Activated naive CD8-positive, alpha-beta T cell treated with anti-CD3 and anti-CD28 coated beads, Interleukin-2, amount 10 ng/mL, durations not matched to agents 7 days and 5 days (primary cell): ENCODE measurements at regions not wholly inside any gene's neighbourhood (a gene's known extent, or its start where the extent isn't known, plus 50 kb on each side); places are given as distances from the start of the nearest gene placed in this dataset.
"Not testable (repeated sequence)": the region's sequence is repeated elsewhere in the genome, so short reads cannot be mapped to it uniquely, and the experiment has no call there.

Experiments used
- ATAC-seq: fragments of 150-1000 bp; cut with Tn5 transposase; one replicate; pipeline ENCODE4 v1.10.0; 2021; ENCODE audit warnings: low read depth, moderate library complexity
- POLR2A ChIA-PET: fragments of 350-600 bp; sonication (Branson Sonifier 250); formaldehyde crosslinking; loops from one replicate; lab custom pipeline; 2021; ENCODE audit warnings: antibody characterized with exemption; lab: Charles Lee
- DNase-seq: peaks from one replicate; pipeline ENCODE4 v3.0.0; 2021
- H3K27ac Mint-ChIP-seq: one replicate; pipeline ENCODE4 v1.8.0; 2022; ENCODE audit warnings: mild to moderate bottlenecking, mixed read lengths
- H3K27me3 Mint-ChIP-seq: one replicate; pipeline ENCODE4 v1.8.0; 2022; ENCODE audit warnings: mild to moderate bottlenecking, moderate library complexity, mixed read lengths
- H3K36me3 Mint-ChIP-seq: one replicate; pipeline ENCODE4 v1.8.0; 2021; ENCODE audit warnings: mild to moderate bottlenecking, mixed read lengths
- H3K4me1 Mint-ChIP-seq: one replicate; pipeline ENCODE4 v1.8.0; 2021; ENCODE audit warnings: mixed read lengths
- H3K4me3 Mint-ChIP-seq: one replicate; pipeline ENCODE4 v1.8.0; 2022; ENCODE audit warnings: mild to moderate bottlenecking, moderate library complexity, mixed read lengths
- H3K9me3 Mint-ChIP-seq: one replicate; pipeline ENCODE4 v1.8.0; 2021; ENCODE audit warnings: mixed read lengths

DNA sequence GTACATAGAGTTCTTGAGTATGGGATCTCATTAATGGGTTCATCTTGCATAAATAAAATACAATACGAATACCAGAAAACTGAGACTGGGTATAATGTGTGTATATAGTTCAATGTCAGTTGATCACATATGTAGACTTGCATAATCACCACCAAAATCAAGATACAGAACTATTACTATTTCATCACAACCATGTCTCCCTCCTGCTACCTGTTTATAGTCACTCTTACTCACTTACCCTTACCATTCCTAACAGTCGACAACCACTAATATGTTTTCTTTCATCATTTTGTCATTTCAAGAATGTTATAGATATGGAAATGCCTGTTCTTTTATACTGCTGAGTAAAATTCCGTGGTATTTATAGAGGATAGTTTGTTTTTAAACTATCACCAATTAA lies 416.1 kb upstream of the CNTNAP2 start:
- DNase-seq: no peak
- Mint-ChIP-seq H3K27ac (no peak overlapping the region), H3K9me3 (no peaks in the 10 kb centered on the region), H3K36me3 (no peaks in the 10 kb centered on the region), H3K27me3 (no peaks in the 10 kb centered on the region), H3K4me3 (no peak overlapping the region), H3K4me1 (no peaks in the 10 kb centered on the region)
- ATAC-seq: no peak
- POLR2A ChIA-PET: no interaction called here

DNA sequence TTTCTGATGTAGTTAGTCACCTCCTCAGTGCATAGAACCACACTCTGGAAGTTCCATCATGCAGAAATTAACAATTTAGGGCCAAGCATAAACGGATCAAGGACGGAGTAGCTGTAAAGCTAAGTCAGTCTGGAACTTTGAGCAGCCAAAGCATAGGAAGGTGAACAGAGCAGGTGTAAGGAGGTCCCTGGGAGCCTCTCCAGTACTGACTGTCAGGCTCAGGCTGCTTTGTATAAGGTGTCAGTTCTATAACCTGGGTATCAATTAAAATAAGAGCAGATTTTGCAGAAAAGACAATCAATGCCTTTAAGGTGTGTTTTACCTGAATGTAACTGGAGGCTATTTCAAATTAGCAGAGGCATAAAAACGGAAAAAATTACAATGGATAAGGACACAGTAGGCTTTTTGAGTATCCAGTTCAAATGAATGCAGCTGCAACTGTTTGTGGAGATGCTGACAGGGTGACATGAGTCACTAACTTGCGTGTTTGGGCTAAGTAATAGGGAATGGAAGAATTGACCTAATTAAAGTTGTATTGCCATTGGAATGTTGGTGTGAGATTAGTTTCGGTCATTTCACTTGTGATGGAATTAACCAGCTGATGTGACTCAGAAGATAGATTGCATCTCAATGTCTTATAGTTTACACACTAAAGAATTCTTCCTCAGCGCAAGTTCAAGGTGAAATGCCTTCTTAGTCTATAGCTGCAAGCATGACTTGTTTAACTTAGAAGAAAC lies 417.9 kb upstream of the CNTNAP2 start:
- DNase-seq (no peak), ATAC-seq (no peak)
- Mint-ChIP-seq H3K9me3 (no peaks in the 10 kb centered on the region), H3K4me3 (no peak overlapping the region), H3K36me3 (no peaks in the 10 kb centered on the region), H3K27me3 (no peaks in the 10 kb centered on the region), H3K27ac (no peak overlapping the region), H3K4me1 (no peaks in the 10 kb centered on the region)
- POLR2A ChIA-PET: no interaction called here

GRCh38 chr7:145697412-145698107 lies 419.0 kb upstream of the CNTNAP2 start:
- H3K36me3 Mint-ChIP-seq, H3K4me3 Mint-ChIP-seq, H3K27ac Mint-ChIP-seq, H3K4me1 Mint-ChIP-seq, H3K27me3 Mint-ChIP-seq, H3K9me3 Mint-ChIP-seq, DNase-seq, ATAC-seq, POLR2A ChIA-PET: not testable (repeated sequence)

GRCh38 chr7:145696071-145696470 lies 420.5 kb upstream of the CNTNAP2 start:
- H3K36me3 Mint-ChIP-seq: no peaks in the 10 kb centered on the region
- H3K27ac Mint-ChIP-seq: no peak overlapping the region
- DNase-seq (no peak), ATAC-seq (no peak)
- POLR2A ChIA-PET: no interaction called here
- no peaks in the 10 kb centered on the region for H3K9me3 Mint-ChIP-seq
- no peak overlapping the region for H3K4me3 Mint-ChIP-seq
- H3K27me3 Mint-ChIP-seq: no peaks in the 10 kb centered on the region
- no peaks in the 10 kb centered on the region for H3K4me1 Mint-ChIP-seq

DNA sequence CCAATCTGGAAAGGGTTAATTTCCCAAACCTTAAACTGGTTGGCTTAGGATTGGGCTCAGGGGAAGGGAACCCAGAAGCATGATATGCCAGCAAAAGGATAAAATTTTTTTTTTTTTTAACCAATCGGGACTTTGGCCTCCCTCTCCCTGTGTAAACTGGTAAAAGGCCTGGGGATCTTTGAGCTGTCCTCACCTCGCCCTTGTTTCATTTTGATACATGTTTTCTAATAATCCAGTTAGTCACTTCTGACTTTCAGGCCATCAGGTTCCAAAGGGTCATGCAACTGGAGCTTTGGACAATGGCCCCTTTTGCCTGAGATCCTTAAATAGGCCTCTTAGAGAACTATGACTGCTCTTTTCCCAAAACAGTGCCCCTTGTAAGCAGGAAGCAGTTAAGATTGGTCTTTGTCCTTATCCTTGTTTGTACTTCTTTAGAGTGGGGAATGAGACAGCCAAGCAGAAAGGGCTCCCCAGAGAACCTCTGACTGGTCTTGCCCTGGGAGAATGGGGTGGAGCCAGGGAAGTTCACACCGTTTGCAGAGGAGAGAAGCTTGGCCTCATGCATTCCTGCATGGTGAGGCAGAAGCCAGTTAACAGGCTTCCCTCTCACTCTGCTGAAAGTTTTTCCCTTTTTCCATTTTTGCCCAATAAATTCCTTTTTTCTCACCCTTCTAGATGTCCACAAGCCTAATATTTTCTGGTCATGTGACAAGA lies 424.2 kb upstream of the CNTNAP2 start:
- Mint-ChIP-seq H3K27ac (no peak overlapping the region), H3K27me3 (no peaks in the 10 kb centered on the region), H3K4me1 (no peaks in the 10 kb centered on the region), H3K9me3 (no peaks in the 10 kb centered on the region), H3K36me3 (no peaks in the 10 kb centered on the region), H3K4me3 (no peak overlapping the region)
- ATAC-seq (no peak), DNase-seq (no peak)
- POLR2A ChIA-PET: no interaction called here

GRCh38 chr7:145691377-145691914 lies 425.2 kb upstream of the CNTNAP2 start:
- no peaks in the 10 kb centered on the region for H3K27me3 Mint-ChIP-seq
- ATAC-seq: no peak

GRCh38 chr7:145681646-145682045 lies 435.0 kb upstream of the CNTNAP2 start:
- no peak for ATAC-seq
- no peak overlapping the region for H3K27ac Mint-ChIP-seq

More at GRCh38 chr7:145691377-145691914, 425.2 kb upstream of the CNTNAP2 start:
- no peak for DNase-seq
- H3K4me1 Mint-ChIP-seq: no peaks in the 10 kb centered on the region
- H3K9me3 Mint-ChIP-seq: no peaks in the 10 kb centered on the region
- H3K27ac Mint-ChIP-seq: no peak overlapping the region
- no peak overlapping the region for H3K4me3 Mint-ChIP-seq
- H3K36me3 Mint-ChIP-seq: no peaks in the 10 kb centered on the region
- POLR2A ChIA-PET: no interaction called here

GRCh38 chr7:145681159-145681558 lies 435.4 kb upstream of the CNTNAP2 start:
- H3K27ac Mint-ChIP-seq: no peak overlapping the region
- DNase-seq (no peak), ATAC-seq (no peak)
- no peaks in the 10 kb centered on the region for H3K4me1 Mint-ChIP-seq
- H3K36me3 Mint-ChIP-seq: no peaks in the 10 kb centered on the region
- H3K9me3 Mint-ChIP-seq: peaks cover 5% of the 10 kb centered on the region
- POLR2A ChIA-PET: no interaction called here
- H3K27me3 Mint-ChIP-seq: no peaks in the 10 kb centered on the region
- no peak overlapping the region for H3K4me3 Mint-ChIP-seq

More at GRCh38 chr7:145681646-145682045, 435.0 kb upstream of the CNTNAP2 start:
- Mint-ChIP-seq H3K9me3 (peaks cover 5% of the 10 kb centered on the region), H3K4me3 (no peak overlapping the region), H3K27me3 (no peaks in the 10 kb centered on the region), H3K4me1 (no peaks in the 10 kb centered on the region), H3K36me3 (no peaks in the 10 kb centered on the region)
- no peak for DNase-seq
- POLR2A ChIA-PET: no interaction called here

- H3K4me1 Mint-ChIP-seq: no peaks in the 10 kb centered on the region
- DNase-seq: no peak
- H3K4me3 Mint-ChIP-seq: no peak overlapping the region
- no peak for ATAC-seq
- H3K9me3 Mint-ChIP-seq: peaks cover 13% of the 10 kb centered on the region
- no peaks in the 10 kb centered on the region for H3K36me3 Mint-ChIP-seq
- POLR2A ChIA-PET: no interaction called here
- no peaks in the 10 kb centered on the region for H3K27me3 Mint-ChIP-seq
- no peak overlapping the region for H3K27ac Mint-ChIP-seq
These were observed 450.9 kb upstream of the CNTNAP2 start for GRCh38 chr7:145665499-145666258.

DNA sequence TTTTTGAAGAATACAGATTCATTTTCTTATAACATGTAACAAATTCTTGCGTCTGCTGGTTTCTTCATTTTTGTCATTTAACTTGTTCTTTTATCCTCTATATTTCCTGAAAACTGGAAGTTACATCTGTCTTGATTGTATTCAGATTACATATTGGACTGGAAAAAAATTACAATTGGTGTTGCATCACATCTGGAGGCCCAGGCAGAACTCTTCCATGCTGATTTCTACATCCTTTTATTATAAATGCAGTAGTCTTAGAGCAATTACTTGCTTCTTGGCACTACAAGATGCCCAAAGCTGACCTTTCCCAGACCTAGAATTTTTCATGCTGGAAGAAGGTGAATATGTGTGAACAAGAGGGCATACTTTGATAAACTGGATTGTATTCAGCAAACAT lies 460.9 kb upstream of the CNTNAP2 start:
- Mint-ChIP-seq H3K4me3 (no peak overlapping the region), H3K36me3 (no peaks in the 10 kb centered on the region)
- POLR2A ChIA-PET: no interaction called here

GRCh38 chr7:145645135-145645515 lies 471.5 kb upstream of the CNTNAP2 start:
- Mint-ChIP-seq H3K4me1 (no peaks in the 10 kb centered on the region), H3K9me3 (peaks cover 13% of the 10 kb centered on the region), H3K4me3 (no peak overlapping the region), H3K36me3 (no peaks in the 10 kb centered on the region), H3K27ac (no peak overlapping the region), H3K27me3 (no peaks in the 10 kb centered on the region)
- DNase-seq (no peak), ATAC-seq (no peak)
- POLR2A ChIA-PET: no interaction called here

More for the DNA sequence above, 460.9 kb upstream of the CNTNAP2 start:
- Mint-ChIP-seq H3K27me3 (no peaks in the 10 kb centered on the region), H3K9me3 (peaks cover 9% of the 10 kb centered on the region), H3K27ac (no peak overlapping the region), H3K4me1 (no peaks in the 10 kb centered on the region)
- no peak for ATAC-seq
- DNase-seq: no peak

DNA sequence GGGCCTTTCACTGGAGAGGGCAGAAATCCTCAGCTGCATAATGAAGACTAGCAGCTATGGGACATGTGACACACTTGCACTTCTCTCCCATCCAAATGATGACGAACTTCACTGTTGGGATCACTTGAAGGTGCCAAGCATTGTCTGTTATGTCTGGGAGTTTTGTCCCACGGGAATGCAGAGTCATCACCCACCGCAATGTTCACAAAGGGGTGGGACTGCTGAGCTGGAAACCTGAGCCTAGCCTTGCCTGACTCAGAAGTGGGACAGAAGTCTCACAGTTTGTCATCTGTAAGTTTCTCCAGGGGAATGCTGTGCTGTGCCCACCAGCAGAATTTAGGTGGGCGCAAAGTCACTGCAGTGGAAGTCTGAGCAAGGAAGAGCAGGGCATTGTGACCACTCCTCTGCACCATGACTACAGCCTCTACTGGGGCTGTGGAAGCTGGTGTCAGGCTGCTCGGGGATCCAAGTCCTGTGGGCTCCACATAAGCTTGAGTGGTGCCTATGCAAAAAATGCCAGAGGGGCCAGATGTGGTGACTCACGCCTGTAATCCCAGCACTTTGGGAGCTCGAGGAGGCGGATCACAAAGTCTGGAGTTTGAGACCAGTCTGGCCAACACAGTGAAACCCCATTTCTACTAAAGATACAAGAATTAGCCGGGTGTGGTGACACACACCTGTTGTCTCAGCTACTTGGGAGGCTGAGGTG lies 472.0 kb upstream of the CNTNAP2 start:
- Mint-ChIP-seq H3K4me3 (no peak overlapping the region), H3K9me3 (peaks cover 13% of the 10 kb centered on the region), H3K27ac (no peak overlapping the region), H3K36me3 (no peaks in the 10 kb centered on the region), H3K4me1 (no peaks in the 10 kb centered on the region), H3K27me3 (no peaks in the 10 kb centered on the region)
- DNase-seq (no peak), ATAC-seq (no peak)
- POLR2A ChIA-PET: no interaction called here
